ENCODE measurements at regions not wholly inside any gene's neighbourhood (a gene's known extent, or its start where the extent isn't known, plus 50 kb on each side); places are given as distances from the start of the nearest gene placed in this dataset.
A peak's percentile ranks its signal among the peaks of the same experiment; 100 is the strongest.

DNA sequence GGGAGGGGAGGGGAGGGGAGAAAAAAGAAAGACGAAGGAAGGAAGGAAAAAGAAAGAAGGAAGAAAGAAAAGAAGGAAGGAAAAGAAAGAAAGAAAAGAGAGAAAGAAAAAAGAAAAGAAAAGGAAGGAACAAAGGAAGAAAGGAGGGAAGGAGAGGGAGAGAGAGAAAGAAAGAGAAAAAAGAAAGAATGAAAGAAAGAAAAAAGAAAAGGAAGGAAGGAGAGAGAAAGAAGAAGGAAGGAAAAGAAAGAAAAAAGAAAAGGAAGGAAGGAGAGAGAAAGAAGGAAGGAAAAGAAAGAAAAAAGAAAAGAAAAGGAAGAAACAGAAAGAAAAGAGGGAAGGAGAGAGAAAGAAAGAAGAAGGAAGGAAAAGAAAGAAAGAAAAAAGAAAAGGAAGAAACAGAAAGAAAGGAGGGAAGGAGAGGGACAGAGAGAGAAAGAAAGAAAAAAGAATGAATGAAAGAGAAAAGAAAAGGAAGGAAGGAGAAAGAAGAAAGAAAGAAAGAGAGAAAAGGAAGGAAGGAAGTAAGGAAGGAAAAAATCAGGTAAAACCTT is 225.3 kb downstream of the TPBG start:
- in situ Hi-C loops (cut with HindIII; ENCODE audit: low sequenced_read_pairs) = no loop called here
- no peak overlapping the region for H3K4me3 ChIP-seq (ENCODE audit: low read depth, low read length)
- TF ChIP-seq CTCF (IDR thresholded peaks at IDR 0.05; ENCODE audit: low read depth, low read length, missing control alignments) = no peak
- no peak for DNase-seq (ENCODE audit: low read depth)

DNA sequence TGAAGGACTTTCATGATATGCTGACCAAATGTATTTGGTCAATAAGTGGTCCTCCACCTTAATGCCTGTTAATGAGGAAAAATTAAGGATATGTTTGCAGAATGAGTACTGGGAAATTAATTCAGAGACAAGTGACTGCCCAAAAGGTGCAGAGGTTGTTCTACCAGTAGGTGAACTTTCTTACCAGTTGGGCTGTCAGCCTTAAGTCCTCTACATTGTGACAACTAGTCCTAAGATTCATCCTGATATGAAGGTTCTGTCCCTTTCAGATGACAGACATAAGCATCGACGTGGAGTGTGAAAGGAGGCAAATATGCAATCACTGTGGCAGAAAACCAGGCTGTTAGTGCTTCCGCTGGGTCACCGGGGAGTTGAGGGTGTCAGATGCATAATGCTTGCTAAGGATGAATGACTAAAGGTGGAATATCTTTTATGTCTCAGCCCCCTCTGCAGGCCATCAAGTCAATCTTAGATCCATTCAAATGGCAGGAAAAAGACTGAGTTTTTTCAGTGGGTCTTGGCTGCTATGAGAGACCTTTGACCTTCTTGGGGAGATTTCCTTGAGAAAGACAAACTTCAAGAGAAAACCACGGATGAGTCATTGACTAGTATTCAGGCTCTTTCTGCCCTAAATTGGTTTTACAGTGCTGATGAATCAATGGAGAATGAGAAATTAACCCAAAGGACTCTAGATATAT is 226.0 kb downstream of the TPBG start:
- H3K4me3 ChIP-seq (ENCODE audit: low read depth, low read length) = no peak overlapping the region
- DNase-seq (ENCODE audit: low read depth) = peak; percentile 90
- in situ Hi-C loops (cut with HindIII; ENCODE audit: low sequenced_read_pairs) = no loop called here
- TF ChIP-seq CTCF (IDR thresholded peaks at IDR 0.05; ENCODE audit: low read depth, low read length, missing control alignments) = peak; percentile 39

DNA sequence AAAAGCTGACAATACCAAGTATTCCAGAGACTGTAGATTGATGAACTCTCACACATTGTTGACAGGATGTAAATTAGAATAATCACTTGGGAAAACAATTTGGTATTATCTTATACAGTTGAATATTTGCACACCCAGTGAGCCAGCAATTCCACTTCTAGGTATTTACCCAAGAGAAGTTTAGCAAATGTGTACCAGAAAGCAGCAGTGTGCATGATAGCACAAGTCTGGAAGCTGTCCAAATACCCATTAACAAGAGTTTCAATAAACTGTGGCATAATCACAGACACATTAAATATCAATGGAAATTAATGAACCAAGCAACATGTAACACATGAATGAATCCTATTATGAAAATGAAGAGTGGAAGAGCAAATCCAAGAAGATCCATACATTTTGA is 233.6 kb downstream of the TPBG start:
- no peak for DNase-seq (ENCODE audit: low read depth)
- no peak overlapping the region for H3K4me3 ChIP-seq (ENCODE audit: low read depth, low read length)
- in situ Hi-C loops (cut with HindIII; ENCODE audit: low sequenced_read_pairs) = no loop called here
- no peak for TF ChIP-seq CTCF (IDR thresholded peaks at IDR 0.05; ENCODE audit: low read depth, low read length, missing control alignments)

DNA sequence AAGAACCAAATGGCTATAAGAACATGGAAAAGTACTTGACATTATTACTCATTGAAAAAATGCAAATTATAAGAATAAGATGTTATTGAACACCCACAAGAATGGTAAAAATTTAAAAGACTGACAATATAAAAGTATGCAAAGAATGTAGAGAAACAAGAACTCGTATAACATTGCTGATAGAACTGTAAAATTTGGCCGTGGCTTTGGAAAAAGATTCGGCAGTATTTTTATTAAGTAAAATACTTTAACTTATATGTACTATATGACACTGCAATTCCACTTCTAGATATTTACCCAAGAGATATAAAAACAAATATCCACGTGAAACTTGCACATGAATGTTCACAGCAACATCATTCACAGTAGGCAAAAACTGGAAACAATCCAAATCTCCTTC is 239.2 kb downstream of the TPBG start:
- DNase-seq (ENCODE audit: low read depth) = no peak
- no peak overlapping the region for H3K4me3 ChIP-seq (ENCODE audit: low read depth, low read length)
- in situ Hi-C loops (cut with HindIII; ENCODE audit: low sequenced_read_pairs) = no loop called here
- TF ChIP-seq CTCF (IDR thresholded peaks at IDR 0.05; ENCODE audit: low read depth, low read length, missing control alignments) = no peak

GRCh38 chr6:82603871-82604270 is 240.3 kb downstream of the TPBG start:
- H3K4me3 ChIP-seq (ENCODE audit: low read depth, low read length) = no peak overlapping the region
- TF ChIP-seq CTCF (IDR thresholded peaks at IDR 0.05; ENCODE audit: low read depth, low read length, missing control alignments) = no peak
- no peak for DNase-seq (ENCODE audit: low read depth)
- in situ Hi-C loops (cut with HindIII; ENCODE audit: low sequenced_read_pairs) = no loop called here

- in situ Hi-C loops (cut with HindIII; ENCODE audit: low sequenced_read_pairs) = no loop called here
- no peak overlapping the region for H3K4me3 ChIP-seq (ENCODE audit: low read depth, low read length)
- no peak for TF ChIP-seq CTCF (IDR thresholded peaks at IDR 0.05; ENCODE audit: low read depth, low read length, missing control alignments)
- DNase-seq (ENCODE audit: low read depth) = no peak
Measured at GRCh38 chr6:82607998-82608725, 244.5 kb downstream of the TPBG start.

All from astrocyte of the cerebellum (primary cell).